Endothelial cell of umbilical vein (primary cell): ENCODE measurements at regions not wholly inside any gene's neighbourhood (a gene's known extent, or its start where the extent isn't known, plus 50 kb on each side); places are given as distances from the start of the nearest gene placed in this dataset.

Experiments used
- BruUV-seq: library from RNA; stranded (reverse); fragments of 400-500 nt; replicated peaks from 2 replicates; lab custom pipeline; 2021; lab: Mats Ljungman, UMichigan
- CTCF ChIA-PET: fragments of 300-600, 350-600 bp; sonication (Branson Sonifier 250); formaldehyde crosslinking; loops from one replicate; lab custom pipeline; 2021; ENCODE audit warnings: antibody characterized with exemption, inconsistent platforms; lab: Charles Lee
- POLR2A ChIA-PET: fragments of 300-600, 350-600 bp; sonication (Branson Sonifier 250); formaldehyde crosslinking; loops from one replicate; lab custom pipeline; 2021; ENCODE audit warnings: antibody characterized with exemption, inconsistent platforms; lab: Charles Lee
- DNase-seq: peaks from one replicate; pipeline ENCODE4 v3.0.0-alpha.2; 2011; ENCODE audit warnings: low read depth, low spot score
- FAIRE-seq: peaks from 2 replicates; lab custom pipeline; 2011; peaks lifted over from hg19 to GRCh38; lab: Jason Lieb, UNC
- H2AFZ ChIP-seq: 2 replicates; pipeline ENCODE4 v1.6.0; 2012; ENCODE audit warnings: low read depth, low read length, control low read depth, inconsistent platforms
- H3K27ac ChIP-seq: 2 replicates; pipeline ENCODE4 v1.5.1; 2011; ENCODE audit warnings: low read depth, mild to moderate bottlenecking, control low read depth, low read length, moderate library complexity; ENCODE audit not compliant: insufficient read depth
- H3K27me3 ChIP-seq, 2 experiments: 2 replicates each; pipeline versions ENCODE4 v1.6.0 to v1.6.1; 2011; ENCODE audit warnings: low read length in 2 of 2, mixed read lengths in 1 of 2; ENCODE audit not compliant: control insufficient read depth in 2 of 2, insufficient read depth in 2 of 2
- H3K36me3 ChIP-seq, 2 experiments: 2 replicates in 1 of 2; 3 replicates in 1 of 2; pipeline ENCODE4 v1.5.1; 2011; ENCODE audit warnings: low read length in 2 of 2, mild to moderate bottlenecking in 1 of 2, moderate library complexity in 1 of 2; ENCODE audit not compliant: control insufficient read depth in 2 of 2, insufficient read depth in 2 of 2; ENCODE audit errors: extremely low read depth in 1 of 2
- H3K4me1 ChIP-seq: 3 replicates; pipeline ENCODE4 v1.5.1; 2011; ENCODE audit warnings: mild to moderate bottlenecking, low read length; ENCODE audit not compliant: control insufficient read depth, insufficient read depth; ENCODE audit errors: extremely low read depth
- H3K4me2 ChIP-seq: 2 replicates; pipeline ENCODE4 v1.6.1; 2011; ENCODE audit warnings: low read length, control low read depth, mixed read lengths; ENCODE audit not compliant: insufficient read depth
- H3K4me3 ChIP-seq, 3 experiments: fragments of 200-600 bp in 1 of 3; sonication (generic), shearing (Covaris generic) in 1 of 3; replicated peaks in 1 of 3; 2 replicates each; pipeline ENCODE4 v1.5.1; 2011 to 2016; ENCODE audit warnings: control low read depth in 3 of 3, low read length in 3 of 3, mild to moderate bottlenecking in 2 of 3, inconsistent platforms in 1 of 3, low read depth in 1 of 3, moderate library complexity in 1 of 3; ENCODE audit not compliant: insufficient read depth in 1 of 3
- H3K79me2 ChIP-seq: 2 replicates; pipeline ENCODE4 v1.6.0; 2012; ENCODE audit warnings: low read length, inconsistent platforms; ENCODE audit not compliant: control insufficient read depth, insufficient read depth
- H3K9ac ChIP-seq: replicated peaks from 2 replicates; pipeline ENCODE3; 2011; ENCODE audit warnings: low read length, control low read depth; ENCODE audit not compliant: insufficient read depth; ENCODE audit errors: extremely low read depth
- H3K9me1 ChIP-seq: replicated peaks from 3 replicates; pipeline ENCODE4 v1.6.0; 2011; ENCODE audit warnings: mild to moderate bottlenecking, low read length; ENCODE audit not compliant: control insufficient read depth, insufficient read depth; ENCODE audit errors: extremely low read depth
- H3K9me3 ChIP-seq: replicated peaks from 2 replicates; pipeline ENCODE4 v1.5.1; 2012; ENCODE audit warnings: low read length, inconsistent platforms; ENCODE audit not compliant: control insufficient read depth, insufficient read depth
- H4K20me1 ChIP-seq: replicated peaks from 2 replicates; pipeline ENCODE3; 2011; ENCODE audit warnings: mild to moderate bottlenecking, low read length; ENCODE audit not compliant: control insufficient read depth, insufficient read depth; ENCODE audit errors: extremely low read depth
- EZH2 ChIP-seq: IDR thresholded peaks from 2 replicates; pipeline ENCODE4 v1.6.1; 2012; ENCODE audit warnings: borderline replicate concordance, low read depth, mild to moderate bottlenecking, moderate library complexity, low read length, inconsistent platforms; ENCODE audit not compliant: severe bottlenecking
- FOS ChIP-seq: IDR thresholded peaks from 2 replicates; pipeline ENCODE4 v1.6.1; 2011; ENCODE audit warnings: mild to moderate bottlenecking, low read length, moderate library complexity, borderline replicate concordance; ENCODE audit not compliant: insufficient read depth
- GATA2 ChIP-seq: IDR thresholded peaks from 2 replicates; pipeline ENCODE4 v1.7.0; 2011; ENCODE audit warnings: low read depth, mild to moderate bottlenecking, moderate library complexity, mixed read lengths, low read length; ENCODE audit not compliant: insufficient read length, insufficient read depth
- JUN ChIP-seq: IDR thresholded peaks from 2 replicates; pipeline ENCODE4 v1.6.1; 2011; ENCODE audit warnings: borderline replicate concordance, low read depth; ENCODE audit not compliant: insufficient read length, insufficient read depth
- MYC ChIP-seq: IDR thresholded peaks from one replicate; pipeline ENCODE4 v1.6.1; 2011; ENCODE audit warnings: mild to moderate bottlenecking, low read depth, low read length
- POLR2A ChIP-seq: IDR thresholded peaks from 2 replicates; pipeline ENCODE4 v1.6.1; 2012; ENCODE audit warnings: low read depth, mild to moderate bottlenecking, control low read depth, low read length
- POLR2AphosphoS5 ChIP-seq: IDR thresholded peaks from 2 replicates; pipeline ENCODE4 v1.6.1; 2012; ENCODE audit warnings: low read depth, mild to moderate bottlenecking, control low read depth, low read length, moderate library complexity; ENCODE audit not compliant: insufficient read depth
- dilution Hi-C: fragments of 300-500 bp; cut with MboI; formaldehyde crosslinking; loops from one replicate; pipeline ENCODE4 v1.15.0; 2019; ENCODE audit warnings: low sequenced_read_pairs; ENCODE audit not compliant: extremely low pct_ligation_motif_present
- intact Hi-C: fragments of 100-400 bp; cut with micrococcal nuclease; formaldehyde crosslinking; loops from one replicate; pipeline ENCODE4 v1.10.0; 2022
- TF ChIP-seq, protein P1 (sequence below): IDR thresholded peaks from 2 replicates; pipeline ENCODE4 v1.6.1; 2011; ENCODE audit not compliant: insufficient read depth, insufficient read length
- TF ChIP-seq, protein P2 (sequence below), 2 donors: IDR thresholded peaks; 1 replicate in 1 of 2; 2 replicates in 1 of 2; pipeline ENCODE4 v1.5.1; 2011; ENCODE audit warnings: low read length in 2 of 2, mild to moderate bottlenecking in 2 of 2, moderate library complexity in 2 of 2, control low read depth in 1 of 2, inconsistent platforms in 1 of 2, low read depth in 1 of 2; ENCODE audit not compliant: insufficient read depth in 1 of 2; ENCODE audit errors: extremely low read depth in 1 of 2

DNA sequence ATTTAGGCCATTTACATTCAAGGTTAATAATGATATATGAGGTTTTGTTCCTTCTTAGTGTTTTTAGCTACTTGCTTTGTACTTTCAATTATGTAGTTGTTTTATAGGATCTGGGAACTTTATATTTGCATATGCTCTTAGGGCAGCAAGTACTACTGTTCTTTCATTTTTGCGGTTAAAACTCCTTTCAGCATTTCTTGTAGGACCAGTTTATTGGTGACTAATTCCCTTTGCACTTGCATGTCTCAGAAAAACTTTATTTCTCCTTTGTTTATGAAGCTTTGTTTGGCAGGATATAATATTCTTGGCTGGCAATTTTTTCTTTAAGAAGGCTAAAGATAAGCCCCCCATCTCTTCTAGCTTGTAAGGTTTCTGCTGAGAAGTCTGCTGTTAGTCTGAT, 131.3 kb upstream of the CDH8 start:
- intact Hi-C loops: no loop called here
- Histone ChIP-seq H3K4me1 (no peaks in the 10 kb centered on the region), H3K4me2 (no peak overlapping the region), H3K9ac (no peak overlapping the region), H3K27me3 (no peaks in the 10 kb centered on the region), H3K79me2 (no peaks in the 10 kb centered on the region), H3K27ac (no peak overlapping the region), H3K9me1 (no peaks in the 10 kb centered on the region), H3K9me3 (no peaks in the 10 kb centered on the region), H3K36me3 (no peaks in the 10 kb centered on the region), H4K20me1 (no peaks in the 10 kb centered on the region), H3K4me3 (no peak overlapping the region), H2AFZ (no peak overlapping the region)
- ChIA-PET POLR2A (no interaction called here), CTCF (no interaction called here)
- TF ChIP-seq EZH2 (no peak), JUN (no peak), POLR2AphosphoS5 (no peak)
- TF ChIP-seq, protein P1, sequence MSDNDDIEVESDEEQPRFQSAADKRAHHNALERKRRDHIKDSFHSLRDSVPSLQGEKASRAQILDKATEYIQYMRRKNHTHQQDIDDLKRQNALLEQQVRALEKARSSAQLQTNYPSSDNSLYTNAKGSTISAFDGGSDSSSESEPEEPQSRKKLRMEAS: no peak
- TF ChIP-seq, protein P2, sequence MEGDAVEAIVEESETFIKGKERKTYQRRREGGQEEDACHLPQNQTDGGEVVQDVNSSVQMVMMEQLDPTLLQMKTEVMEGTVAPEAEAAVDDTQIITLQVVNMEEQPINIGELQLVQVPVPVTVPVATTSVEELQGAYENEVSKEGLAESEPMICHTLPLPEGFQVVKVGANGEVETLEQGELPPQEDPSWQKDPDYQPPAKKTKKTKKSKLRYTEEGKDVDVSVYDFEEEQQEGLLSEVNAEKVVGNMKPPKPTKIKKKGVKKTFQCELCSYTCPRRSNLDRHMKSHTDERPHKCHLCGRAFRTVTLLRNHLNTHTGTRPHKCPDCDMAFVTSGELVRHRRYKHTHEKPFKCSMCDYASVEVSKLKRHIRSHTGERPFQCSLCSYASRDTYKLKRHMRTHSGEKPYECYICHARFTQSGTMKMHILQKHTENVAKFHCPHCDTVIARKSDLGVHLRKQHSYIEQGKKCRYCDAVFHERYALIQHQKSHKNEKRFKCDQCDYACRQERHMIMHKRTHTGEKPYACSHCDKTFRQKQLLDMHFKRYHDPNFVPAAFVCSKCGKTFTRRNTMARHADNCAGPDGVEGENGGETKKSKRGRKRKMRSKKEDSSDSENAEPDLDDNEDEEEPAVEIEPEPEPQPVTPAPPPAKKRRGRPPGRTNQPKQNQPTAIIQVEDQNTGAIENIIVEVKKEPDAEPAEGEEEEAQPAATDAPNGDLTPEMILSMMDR (IDR thresholded peaks at IDR 0.05; ENCODE audit: extremely low read depth in 1 of 2, insufficient read depth in 1 of 2, low read depth in 1 of 2, low read length in 2 of 2): no peak
- DNase-seq (no peak), FAIRE-seq (no peak)
- dilution Hi-C loops: no loop called here
- no TSS peak for BruUV-seq

DNA sequence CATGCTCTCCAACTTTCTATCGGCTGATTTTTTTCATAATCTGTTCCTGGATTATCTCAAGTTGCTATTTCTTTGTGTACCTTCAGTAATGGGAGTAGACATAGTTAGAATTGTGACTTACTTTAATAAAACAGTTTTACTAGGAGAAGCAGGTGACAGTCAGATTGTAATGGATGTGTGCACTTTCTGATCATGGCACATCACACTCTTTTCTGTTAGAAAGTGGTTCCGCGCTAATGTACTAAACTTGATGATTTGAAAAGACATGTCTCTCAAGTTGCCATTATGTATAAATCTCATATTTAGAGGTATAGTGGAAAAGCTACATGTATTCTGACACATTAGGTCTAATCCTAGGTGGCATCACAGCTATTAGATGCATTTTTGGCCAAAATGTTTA, 121.3 kb upstream of the CDH8 start:
- TF ChIP-seq EZH2: no peak
- TF ChIP-seq, protein P2 (IDR thresholded peaks at IDR 0.05; ENCODE audit: extremely low read depth in 1 of 2, insufficient read depth in 1 of 2, low read depth in 1 of 2, low read length in 2 of 2): no peak
- no peak for TF ChIP-seq POLR2AphosphoS5
- no peak for TF ChIP-seq POLR2A
- TF ChIP-seq GATA2: no peak
- TF ChIP-seq, protein P1: no peak
- no peak for TF ChIP-seq FOS
- no peak for TF ChIP-seq MYC
- no peak for TF ChIP-seq JUN
- H3K9ac ChIP-seq: no peak overlapping the region
- BruUV-seq: no TSS peak
- H3K4me1 ChIP-seq: no peaks in the 10 kb centered on the region
- no peaks in the 10 kb centered on the region for H3K9me1 ChIP-seq
- ChIA-PET CTCF (no interaction called here), POLR2A (no interaction called here)
- no peak overlapping the region for H2AFZ ChIP-seq
- dilution Hi-C loops: no loop called here
- H4K20me1 ChIP-seq: no peaks in the 10 kb centered on the region
- DNase-seq (no peak), FAIRE-seq (no peak)
- intact Hi-C loops: no loop called here
- H3K27ac ChIP-seq: no peak overlapping the region
- H3K36me3 ChIP-seq: no peaks in the 10 kb centered on the region
- H3K4me3 ChIP-seq: no peak overlapping the region
- no peaks in the 10 kb centered on the region for H3K27me3 ChIP-seq
- H3K79me2 ChIP-seq: no peaks in the 10 kb centered on the region
- no peak overlapping the region for H3K4me2 ChIP-seq
- no peaks in the 10 kb centered on the region for H3K9me3 ChIP-seq
